Naive thymus-derived CD8-positive, alpha-beta T cell (primary cell): ENCODE measurements at regions not wholly inside any gene's neighbourhood (a gene's known extent, or its start where the extent isn't known, plus 50 kb on each side); places are given as distances from the start of the nearest gene placed in this dataset.
"Not testable (repeated sequence)": the region's sequence is repeated elsewhere in the genome, so short reads cannot be mapped to it uniquely, and the experiment has no call there.

ENCODE experiments used
- ATAC-seq, 2 donors: fragments of 150-1000 bp; cut with Tn5 transposase in 1 of 2; sonication (Bioruptor Pico), chemical (Tn5 transposase) in 1 of 2; 1 replicate in 1 of 2; 2 replicates in 1 of 2; pipeline ENCODE4 v1.10.0; 2021; ENCODE audit warnings: mild to moderate bottlenecking in 2 of 2, moderate library complexity in 2 of 2
- POLR2A ChIA-PET: fragments of 350-600 bp; sonication (Branson Sonifier 250); formaldehyde crosslinking; loops from one replicate; lab custom pipeline; 2021; ENCODE audit warnings: antibody characterized with exemption; lab: Charles Lee
- DNase-seq, 10 donors: peaks; one replicate each; pipeline versions ENCODE4 v3.0.0 to v3.0.0-alpha.2; 2020 to 2022
- H3K27ac Mint-ChIP-seq, 10 donors: one replicate each; pipeline ENCODE4 v1.8.0; 2020 to 2022; ENCODE audit warnings: mild to moderate bottlenecking in 10 of 10, mixed read lengths in 10 of 10, moderate library complexity in 4 of 10, inconsistent platforms in 1 of 10
- H3K27me3 Mint-ChIP-seq, 5 donors: one replicate each; pipeline ENCODE4 v1.8.0; 2021 to 2022; ENCODE audit warnings: mixed read lengths in 5 of 5
- H3K36me3 Mint-ChIP-seq, 3 donors: one replicate each; pipeline ENCODE4 v1.8.0; 2020 to 2022; ENCODE audit warnings: mixed read lengths in 3 of 3, mild to moderate bottlenecking in 2 of 3, inconsistent platforms in 1 of 3
- H3K4me1 Mint-ChIP-seq, 4 donors: one replicate each; pipeline ENCODE4 v1.8.0; 2021 to 2022; ENCODE audit warnings: mixed read lengths in 4 of 4
- H3K4me3 Mint-ChIP-seq, 10 donors: one replicate each; pipeline ENCODE4 v1.8.0; 2020 to 2022; ENCODE audit warnings: mild to moderate bottlenecking in 10 of 10, mixed read lengths in 10 of 10, moderate library complexity in 6 of 10, inconsistent platforms in 1 of 10
- H3K9me3 Mint-ChIP-seq, 9 donors: one replicate each; pipeline ENCODE4 v1.8.0; 2020 to 2022; ENCODE audit warnings: mixed read lengths in 9 of 9, mild to moderate bottlenecking in 3 of 9, inconsistent platforms in 1 of 9, moderate library complexity in 1 of 9

- H3K27ac Mint-ChIP-seq, H3K4me3 Mint-ChIP-seq, H3K4me1 Mint-ChIP-seq, H3K36me3 Mint-ChIP-seq, H3K27me3 Mint-ChIP-seq, POLR2A ChIA-PET, ATAC-seq, H3K9me3 Mint-ChIP-seq, DNase-seq: not testable (repeated sequence)
Observed at GRCh38 chr9:41783070-41783810, 346.0 kb downstream of the CNTNAP3B start.

- H3K27me3 Mint-ChIP-seq, H3K27ac Mint-ChIP-seq, POLR2A ChIA-PET, ATAC-seq, H3K4me3 Mint-ChIP-seq, H3K4me1 Mint-ChIP-seq, H3K36me3 Mint-ChIP-seq, DNase-seq, H3K9me3 Mint-ChIP-seq: not testable (repeated sequence)
Observed at GRCh38 chr9:41781899-41782298, 347.3 kb downstream of the CNTNAP3B start.

GRCh38 chr9:41779897-41780406, 349.3 kb downstream of the CNTNAP3B start:
- H3K9me3 Mint-ChIP-seq, H3K4me1 Mint-ChIP-seq, DNase-seq, POLR2A ChIA-PET, ATAC-seq, H3K27ac Mint-ChIP-seq, H3K4me3 Mint-ChIP-seq, H3K27me3 Mint-ChIP-seq, H3K36me3 Mint-ChIP-seq: not testable (repeated sequence)

- ATAC-seq, POLR2A ChIA-PET, H3K27me3 Mint-ChIP-seq, H3K27ac Mint-ChIP-seq, DNase-seq, H3K9me3 Mint-ChIP-seq, H3K4me3 Mint-ChIP-seq, H3K4me1 Mint-ChIP-seq, H3K36me3 Mint-ChIP-seq: not testable (repeated sequence)
Observed at GRCh38 chr9:41779192-41779591, 350.0 kb downstream of the CNTNAP3B start.

- POLR2A ChIA-PET, H3K4me3 Mint-ChIP-seq, H3K9me3 Mint-ChIP-seq, ATAC-seq, DNase-seq, H3K27ac Mint-ChIP-seq, H3K4me1 Mint-ChIP-seq, H3K27me3 Mint-ChIP-seq, H3K36me3 Mint-ChIP-seq: not testable (repeated sequence)
Observed at GRCh38 chr9:41778535-41779071, 350.6 kb downstream of the CNTNAP3B start.

- POLR2A ChIA-PET, H3K4me1 Mint-ChIP-seq, H3K36me3 Mint-ChIP-seq, H3K27me3 Mint-ChIP-seq, H3K4me3 Mint-ChIP-seq, DNase-seq, ATAC-seq, H3K9me3 Mint-ChIP-seq, H3K27ac Mint-ChIP-seq: not testable (repeated sequence)
Observed at GRCh38 chr9:41777536-41777935, 351.7 kb downstream of the CNTNAP3B start.

GRCh38 chr9:41772541-41772940, 356.7 kb downstream of the CNTNAP3B start:
- H3K4me1 Mint-ChIP-seq, POLR2A ChIA-PET, H3K4me3 Mint-ChIP-seq, H3K9me3 Mint-ChIP-seq, H3K36me3 Mint-ChIP-seq, ATAC-seq, H3K27ac Mint-ChIP-seq, H3K27me3 Mint-ChIP-seq: not testable (repeated sequence)
- peak in 1 of 10 donors; percentile 30 for DNase-seq

GRCh38 chr9:41771693-41772092, 357.5 kb downstream of the CNTNAP3B start:
- H3K9me3 Mint-ChIP-seq, ATAC-seq, DNase-seq, H3K4me1 Mint-ChIP-seq, H3K27me3 Mint-ChIP-seq, H3K27ac Mint-ChIP-seq, POLR2A ChIA-PET, H3K4me3 Mint-ChIP-seq, H3K36me3 Mint-ChIP-seq: not testable (repeated sequence)

GRCh38 chr9:41754822-41755221, 374.4 kb downstream of the CNTNAP3B start:
- H3K4me3 Mint-ChIP-seq, POLR2A ChIA-PET, DNase-seq, H3K4me1 Mint-ChIP-seq, H3K9me3 Mint-ChIP-seq, ATAC-seq, H3K36me3 Mint-ChIP-seq, H3K27ac Mint-ChIP-seq, H3K27me3 Mint-ChIP-seq: not testable (repeated sequence)

GRCh38 chr9:41754403-41754802, 374.8 kb downstream of the CNTNAP3B start:
- ATAC-seq, H3K4me1 Mint-ChIP-seq, POLR2A ChIA-PET, H3K4me3 Mint-ChIP-seq, H3K27me3 Mint-ChIP-seq, H3K36me3 Mint-ChIP-seq, DNase-seq, H3K9me3 Mint-ChIP-seq, H3K27ac Mint-ChIP-seq: not testable (repeated sequence)

- H3K27ac Mint-ChIP-seq, H3K4me3 Mint-ChIP-seq, H3K27me3 Mint-ChIP-seq, H3K36me3 Mint-ChIP-seq, H3K9me3 Mint-ChIP-seq, POLR2A ChIA-PET, H3K4me1 Mint-ChIP-seq, ATAC-seq, DNase-seq: not testable (repeated sequence)
Observed at GRCh38 chr9:41741897-41742296, 387.3 kb downstream of the CNTNAP3B start.

GRCh38 chr9:41741173-41741572, 388.1 kb downstream of the CNTNAP3B start:
- H3K27ac Mint-ChIP-seq, H3K36me3 Mint-ChIP-seq, POLR2A ChIA-PET, DNase-seq, H3K4me3 Mint-ChIP-seq, H3K9me3 Mint-ChIP-seq, H3K27me3 Mint-ChIP-seq, ATAC-seq, H3K4me1 Mint-ChIP-seq: not testable (repeated sequence)

GRCh38 chr9:41738681-41739080, 390.5 kb downstream of the CNTNAP3B start:
- DNase-seq, H3K4me1 Mint-ChIP-seq, H3K27ac Mint-ChIP-seq, H3K9me3 Mint-ChIP-seq, H3K36me3 Mint-ChIP-seq, H3K27me3 Mint-ChIP-seq, POLR2A ChIA-PET, ATAC-seq, H3K4me3 Mint-ChIP-seq: not testable (repeated sequence)

GRCh38 chr9:41699190-41699589, 430.0 kb downstream of the CNTNAP3B start:
- H3K4me1 Mint-ChIP-seq, H3K27ac Mint-ChIP-seq, DNase-seq, H3K27me3 Mint-ChIP-seq, ATAC-seq, POLR2A ChIA-PET, H3K9me3 Mint-ChIP-seq, H3K4me3 Mint-ChIP-seq, H3K36me3 Mint-ChIP-seq: not testable (repeated sequence)
